NCI-H226 (cell line): ENCODE measurements at regions not wholly inside any gene's neighbourhood (a gene's known extent, or its start where the extent isn't known, plus 50 kb on each side); places are given as distances from the start of the nearest gene placed in this dataset.

Experiments
- DNase-seq: peaks from one replicate; pipeline ENCODE4 v3.0.0-alpha.2; 2015

GRCh38 chr18:68330658-68331057 lies 384.2 kb downstream of the TMX3 start:
- no peak for DNase-seq

GRCh38 chr18:68323921-68324320 lies 391.0 kb downstream of the TMX3 start:
- DNase-seq: no peak

GRCh38 chr18:68316636-68317035 lies 398.3 kb downstream of the TMX3 start:
- DNase-seq: no peak

- DNase-seq: no peak
Observed at GRCh38 chr18:68314403-68314802, 400.5 kb downstream of the TMX3 start.

- no peak for DNase-seq
Observed at GRCh38 chr18:68301441-68301840, 413.5 kb downstream of the TMX3 start.

GRCh38 chr18:68299906-68300305 lies 415.0 kb downstream of the TMX3 start:
- no peak for DNase-seq

- no peak for DNase-seq
Observed at GRCh38 chr18:68298330-68298729, 416.6 kb downstream of the TMX3 start.

GRCh38 chr18:68288408-68288807 lies 426.5 kb downstream of the TMX3 start:
- no peak for DNase-seq

GRCh38 chr18:68284236-68284780 lies 430.6 kb downstream of the TMX3 start:
- DNase-seq: no peak

- no peak for DNase-seq
Observed at GRCh38 chr18:68283834-68284233, 431.1 kb downstream of the TMX3 start.

- DNase-seq: no peak
Observed at GRCh38 chr18:68282232-68282631, 432.7 kb downstream of the TMX3 start.

- peak; percentile 78 for DNase-seq
Observed at GRCh38 chr18:68275616-68276015, 439.3 kb downstream of the TMX3 start.

GRCh38 chr18:68270017-68270416 lies 444.9 kb downstream of the TMX3 start:
- no peak for DNase-seq

GRCh38 chr18:68267583-68267982 lies 447.3 kb downstream of the TMX3 start:
- DNase-seq: peak; percentile 66

- peak; percentile 68 for DNase-seq
Observed at GRCh38 chr18:68263481-68263880, 451.4 kb downstream of the TMX3 start.

- DNase-seq: peak; percentile 53
Observed at GRCh38 chr18:68262690-68263294, 452.1 kb downstream of the TMX3 start.

GRCh38 chr18:68256418-68257067 lies 458.4 kb downstream of the TMX3 start:
- DNase-seq: no peak

- peak; percentile 53 for DNase-seq
Observed at GRCh38 chr18:68244786-68245185, 470.1 kb downstream of the TMX3 start.

GRCh38 chr18:68241881-68242280 lies 473.0 kb downstream of the TMX3 start:
- DNase-seq: no peak

- no peak for DNase-seq
Observed at GRCh38 chr18:68234676-68235075, 480.2 kb downstream of the TMX3 start.

GRCh38 chr18:68234131-68234530 lies 480.8 kb downstream of the TMX3 start:
- DNase-seq: no peak

GRCh38 chr18:68233018-68233417 lies 481.9 kb downstream of the TMX3 start:
- DNase-seq: no peak

- DNase-seq: no peak
Observed at GRCh38 chr18:68229351-68229750, 485.6 kb downstream of the TMX3 start.

- no peak for DNase-seq
Observed at GRCh38 chr18:68221111-68221724, 493.7 kb downstream of the TMX3 start.
